ENCODE measurements at regions not wholly inside any gene's neighbourhood (a gene's known extent, or its start where the extent isn't known, plus 50 kb on each side); places are given as distances from the start of the nearest gene placed in this dataset.

DNA sequence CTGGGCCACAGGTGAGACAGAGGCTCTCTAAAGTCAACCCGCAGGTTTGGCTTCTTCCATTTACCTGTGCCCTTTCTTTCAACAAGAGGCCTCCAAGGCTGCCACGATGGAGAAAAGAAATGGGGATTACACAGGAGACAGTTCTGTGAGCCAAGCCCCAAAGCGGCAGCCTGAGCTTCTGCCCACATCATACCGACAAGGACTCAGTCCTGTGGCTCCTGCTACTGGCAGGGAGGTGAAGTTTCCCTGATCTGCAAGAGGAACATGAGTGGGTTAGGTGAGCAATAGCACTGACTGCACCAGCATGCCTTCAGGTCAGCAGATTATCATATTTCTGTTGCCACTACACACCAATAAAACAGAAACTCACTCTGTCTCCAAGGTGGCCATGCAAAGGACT, 800.0 kb downstream of the KCNJ18 start:
- TF ChIP-seq, protein P1, sequence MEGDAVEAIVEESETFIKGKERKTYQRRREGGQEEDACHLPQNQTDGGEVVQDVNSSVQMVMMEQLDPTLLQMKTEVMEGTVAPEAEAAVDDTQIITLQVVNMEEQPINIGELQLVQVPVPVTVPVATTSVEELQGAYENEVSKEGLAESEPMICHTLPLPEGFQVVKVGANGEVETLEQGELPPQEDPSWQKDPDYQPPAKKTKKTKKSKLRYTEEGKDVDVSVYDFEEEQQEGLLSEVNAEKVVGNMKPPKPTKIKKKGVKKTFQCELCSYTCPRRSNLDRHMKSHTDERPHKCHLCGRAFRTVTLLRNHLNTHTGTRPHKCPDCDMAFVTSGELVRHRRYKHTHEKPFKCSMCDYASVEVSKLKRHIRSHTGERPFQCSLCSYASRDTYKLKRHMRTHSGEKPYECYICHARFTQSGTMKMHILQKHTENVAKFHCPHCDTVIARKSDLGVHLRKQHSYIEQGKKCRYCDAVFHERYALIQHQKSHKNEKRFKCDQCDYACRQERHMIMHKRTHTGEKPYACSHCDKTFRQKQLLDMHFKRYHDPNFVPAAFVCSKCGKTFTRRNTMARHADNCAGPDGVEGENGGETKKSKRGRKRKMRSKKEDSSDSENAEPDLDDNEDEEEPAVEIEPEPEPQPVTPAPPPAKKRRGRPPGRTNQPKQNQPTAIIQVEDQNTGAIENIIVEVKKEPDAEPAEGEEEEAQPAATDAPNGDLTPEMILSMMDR (IDR thresholded peaks at IDR 0.05), result no peak
- TF ChIP-seq POLR2A (IDR thresholded peaks at IDR 0.05), result no peak

Measured in adrenal gland (tissue), 5 donors.